ENCODE measurements at regions not wholly inside any gene's neighbourhood (a gene's known extent, or its start where the extent isn't known, plus 50 kb on each side); places are given as distances from the start of the nearest gene placed in this dataset.
"Not testable (repeated sequence)": the region's sequence is repeated elsewhere in the genome, so short reads cannot be mapped to it uniquely, and the experiment has no call there.

GRCh38 chr12:102326982-102327381 is 129.3 kb upstream of the PMCH start:
- H3K4me1 ChIP-seq (ENCODE audit: insufficient read depth, low read length, severe bottlenecking) = no peaks in the 10 kb centered on the region
- H4K20me1 ChIP-seq (ENCODE audit: insufficient read depth, low read length) = no peaks in the 10 kb centered on the region
- no peak overlapping the region for H2AFZ ChIP-seq (ENCODE audit: low read length)

GRCh38 chr12:102325108-102325507 is 127.5 kb upstream of the PMCH start:
- not testable (repeated sequence) for H3F3A ChIP-seq (ENCODE audit: insufficient read depth, low read length); H3K4me3 ChIP-seq (ENCODE audit: low read depth, low read length, poor library complexity, severe bottlenecking); H3K4me1 ChIP-seq (ENCODE audit: insufficient read depth, low read length, severe bottlenecking); H4K20me1 ChIP-seq (ENCODE audit: insufficient read depth, low read length); H3K27me3 ChIP-seq (ENCODE audit: insufficient read depth, low read length); H2AFZ ChIP-seq (ENCODE audit: low read length); H3K27ac ChIP-seq (ENCODE audit: low read depth, low read length, poor library complexity, severe bottlenecking); H3K36me3 ChIP-seq (ENCODE audit: insufficient read depth, low read length); H3K9ac ChIP-seq (ENCODE audit: low read length); H3K79me2 ChIP-seq (ENCODE audit: insufficient read depth, low read length); H3K9me2 ChIP-seq (ENCODE audit: low read depth, low read length); H3K4me2 ChIP-seq (ENCODE audit: low read length); H3K9me3 ChIP-seq (ENCODE audit: low read length)

More at GRCh38 chr12:102326982-102327381, 129.3 kb upstream of the PMCH start:
- no peaks in the 10 kb centered on the region for H3K9me2 ChIP-seq (ENCODE audit: low read depth, low read length)
- no peaks in the 10 kb centered on the region for H3K79me2 ChIP-seq (ENCODE audit: insufficient read depth, low read length)
- no peaks in the 10 kb centered on the region for H3K36me3 ChIP-seq (ENCODE audit: insufficient read depth, low read length)
- H3K9me3 ChIP-seq (ENCODE audit: low read length) = no peaks in the 10 kb centered on the region
- H3K4me3 ChIP-seq (ENCODE audit: low read depth, low read length, poor library complexity, severe bottlenecking) = no peak overlapping the region
- TF ChIP-seq CTCF (IDR thresholded peaks at IDR 0.05; ENCODE audit: low read length) (no peak), EZH2 (IDR thresholded peaks at IDR 0.05; ENCODE audit: borderline replicate concordance, low read length) (no peak)
- no peak overlapping the region for H3K27ac ChIP-seq (ENCODE audit: low read depth, low read length, poor library complexity, severe bottlenecking)
- no peaks in the 10 kb centered on the region for H3K27me3 ChIP-seq (ENCODE audit: insufficient read depth, low read length)
- no peaks in the 10 kb centered on the region for H3F3A ChIP-seq (ENCODE audit: insufficient read depth, low read length)
- no peak overlapping the region for H3K4me2 ChIP-seq (ENCODE audit: low read length)
- no peak overlapping the region for H3K9ac ChIP-seq (ENCODE audit: low read length)

- H3K27ac ChIP-seq (ENCODE audit: low read depth, low read length, poor library complexity, severe bottlenecking) = no peak overlapping the region
- H3K9me3 ChIP-seq (ENCODE audit: low read length) = no peaks in the 10 kb centered on the region
- no peak overlapping the region for H3K4me3 ChIP-seq (ENCODE audit: low read depth, low read length, poor library complexity, severe bottlenecking)
- no peak overlapping the region for H3K4me2 ChIP-seq (ENCODE audit: low read length)
- no peaks in the 10 kb centered on the region for H3K27me3 ChIP-seq (ENCODE audit: insufficient read depth, low read length)
- no peaks in the 10 kb centered on the region for H3K79me2 ChIP-seq (ENCODE audit: insufficient read depth, low read length)
- TF ChIP-seq EZH2 (IDR thresholded peaks at IDR 0.05; ENCODE audit: borderline replicate concordance, low read length) (no peak), CTCF (IDR thresholded peaks at IDR 0.05; ENCODE audit: low read length) (no peak)
- H3F3A ChIP-seq (ENCODE audit: insufficient read depth, low read length) = no peaks in the 10 kb centered on the region
- no peak overlapping the region for H3K9ac ChIP-seq (ENCODE audit: low read length)
- H4K20me1 ChIP-seq (ENCODE audit: insufficient read depth, low read length) = no peaks in the 10 kb centered on the region
- no peaks in the 10 kb centered on the region for H3K36me3 ChIP-seq (ENCODE audit: insufficient read depth, low read length)
- no peak overlapping the region for H2AFZ ChIP-seq (ENCODE audit: low read length)
- H3K9me2 ChIP-seq (ENCODE audit: low read depth, low read length) = no peaks in the 10 kb centered on the region
- H3K4me1 ChIP-seq (ENCODE audit: insufficient read depth, low read length, severe bottlenecking) = no peaks in the 10 kb centered on the region
These were observed 126.2 kb upstream of the PMCH start for GRCh38 chr12:102323799-102324198.

GRCh38 chr12:102322254-102322653 is 124.6 kb upstream of the PMCH start:
- no peaks in the 10 kb centered on the region for H4K20me1 ChIP-seq (ENCODE audit: insufficient read depth, low read length)
- no peaks in the 10 kb centered on the region for H3K4me1 ChIP-seq (ENCODE audit: insufficient read depth, low read length, severe bottlenecking)
- H3K79me2 ChIP-seq (ENCODE audit: insufficient read depth, low read length) = no peaks in the 10 kb centered on the region
- H2AFZ ChIP-seq (ENCODE audit: low read length) = no peak overlapping the region
- no peak overlapping the region for H3K4me3 ChIP-seq (ENCODE audit: low read depth, low read length, poor library complexity, severe bottlenecking)
- H3K9me2 ChIP-seq (ENCODE audit: low read depth, low read length) = no peaks in the 10 kb centered on the region
- TF ChIP-seq CTCF (IDR thresholded peaks at IDR 0.05; ENCODE audit: low read length) (no peak), EZH2 (IDR thresholded peaks at IDR 0.05; ENCODE audit: borderline replicate concordance, low read length) (no peak)
- H3K36me3 ChIP-seq (ENCODE audit: insufficient read depth, low read length) = no peaks in the 10 kb centered on the region
- H3F3A ChIP-seq (ENCODE audit: insufficient read depth, low read length) = no peaks in the 10 kb centered on the region
- H3K9me3 ChIP-seq (ENCODE audit: low read length) = no peaks in the 10 kb centered on the region
- no peak overlapping the region for H3K9ac ChIP-seq (ENCODE audit: low read length)
- no peak overlapping the region for H3K27ac ChIP-seq (ENCODE audit: low read depth, low read length, poor library complexity, severe bottlenecking)
- no peak overlapping the region for H3K4me2 ChIP-seq (ENCODE audit: low read length)
- H3K27me3 ChIP-seq (ENCODE audit: insufficient read depth, low read length) = no peaks in the 10 kb centered on the region
